MM.1S (cell line): ENCODE measurements at regions not wholly inside any gene's neighbourhood (a gene's known extent, or its start where the extent isn't known, plus 50 kb on each side); places are given as distances from the start of the nearest gene placed in this dataset.

Experiments used
- EZH2 ChIP-seq: fragments of 300-600 bp; sonication (generic); optimal IDR thresholded peaks from 2 replicates; pipeline ENCODE3; 2017; ENCODE audit warnings: low read depth, mild to moderate bottlenecking, antibody characterized with exemption, low read length, mixed read lengths
- EZH2phosphoT487 ChIP-seq: fragments of 300-600 bp; sonication (generic); IDR thresholded peaks from 2 replicates; pipeline ENCODE4 v1.6.1; 2018; ENCODE audit warnings: antibody characterized with exemption, low read length
- TF ChIP-seq, protein P1 (sequence below): fragments of 300-600 bp; sonication (generic); IDR thresholded peaks from 2 replicates; pipeline ENCODE4 v1.5.1; 2016; ENCODE audit warnings: antibody characterized with exemption, low read length, mixed read lengths

DNA sequence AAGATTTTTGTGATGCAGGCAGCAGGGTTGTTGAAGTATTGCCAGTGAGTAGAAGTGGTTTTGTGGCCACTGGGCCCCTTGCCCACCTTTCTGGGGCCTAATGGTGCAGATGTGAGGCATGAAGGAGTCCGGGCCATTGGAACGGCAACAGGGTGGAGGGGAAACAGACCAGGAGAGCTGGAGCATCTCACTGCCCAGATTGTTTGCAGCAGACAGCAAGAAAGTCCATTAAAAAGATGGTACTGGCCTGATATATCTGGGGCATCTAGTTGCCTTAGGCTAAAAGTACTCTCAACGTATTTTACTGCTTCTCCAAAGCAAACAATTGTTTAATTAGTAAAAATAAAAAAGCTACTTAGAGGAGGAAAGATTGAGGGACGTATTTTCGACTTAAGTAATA, 298.4 kb downstream of the SATB1 start:
- TF ChIP-seq EZH2 (no peak), EZH2phosphoT487 (no peak)
- TF ChIP-seq, protein P1, sequence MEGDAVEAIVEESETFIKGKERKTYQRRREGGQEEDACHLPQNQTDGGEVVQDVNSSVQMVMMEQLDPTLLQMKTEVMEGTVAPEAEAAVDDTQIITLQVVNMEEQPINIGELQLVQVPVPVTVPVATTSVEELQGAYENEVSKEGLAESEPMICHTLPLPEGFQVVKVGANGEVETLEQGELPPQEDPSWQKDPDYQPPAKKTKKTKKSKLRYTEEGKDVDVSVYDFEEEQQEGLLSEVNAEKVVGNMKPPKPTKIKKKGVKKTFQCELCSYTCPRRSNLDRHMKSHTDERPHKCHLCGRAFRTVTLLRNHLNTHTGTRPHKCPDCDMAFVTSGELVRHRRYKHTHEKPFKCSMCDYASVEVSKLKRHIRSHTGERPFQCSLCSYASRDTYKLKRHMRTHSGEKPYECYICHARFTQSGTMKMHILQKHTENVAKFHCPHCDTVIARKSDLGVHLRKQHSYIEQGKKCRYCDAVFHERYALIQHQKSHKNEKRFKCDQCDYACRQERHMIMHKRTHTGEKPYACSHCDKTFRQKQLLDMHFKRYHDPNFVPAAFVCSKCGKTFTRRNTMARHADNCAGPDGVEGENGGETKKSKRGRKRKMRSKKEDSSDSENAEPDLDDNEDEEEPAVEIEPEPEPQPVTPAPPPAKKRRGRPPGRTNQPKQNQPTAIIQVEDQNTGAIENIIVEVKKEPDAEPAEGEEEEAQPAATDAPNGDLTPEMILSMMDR = no peak
